ENCODE measurements at regions not wholly inside any gene's neighbourhood (a gene's known extent, or its start where the extent isn't known, plus 50 kb on each side); places are given as distances from the start of the nearest gene placed in this dataset.

DNA sequence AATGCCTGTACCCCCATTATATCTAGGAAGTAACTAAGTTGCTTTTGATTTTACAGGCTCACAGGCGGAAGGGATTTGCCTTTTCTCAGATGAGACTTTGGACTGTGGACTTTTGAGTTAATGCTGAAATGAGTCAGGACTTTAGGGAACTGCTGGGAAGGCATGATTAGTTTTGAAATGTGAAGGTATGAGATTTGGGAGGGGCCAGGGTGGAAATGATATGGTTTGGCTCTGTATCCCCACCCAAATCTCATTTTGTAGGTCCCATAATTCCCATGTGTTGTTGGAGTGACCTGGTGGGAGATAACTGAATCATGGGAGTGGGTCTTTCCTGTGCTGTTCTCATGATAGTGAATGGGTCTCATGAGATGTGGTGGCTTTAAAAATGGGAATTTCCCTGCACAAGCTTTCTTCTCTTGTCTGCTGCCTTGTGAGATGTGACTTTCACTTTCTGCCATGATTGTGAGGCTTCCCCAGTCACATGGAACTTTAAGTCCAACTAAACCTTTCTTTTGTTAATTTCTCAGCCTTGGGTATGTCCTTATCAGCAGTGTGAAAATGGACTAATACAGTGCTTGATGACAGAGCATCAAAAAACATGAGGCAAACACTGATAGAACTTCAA is 1119.5 kb downstream of the PLA2G4A start:
- ChIA-PET CTCF (no interaction called here), POLR2A (ENCODE audit: unreplicated experiment) (no interaction called here)
- no peaks in the 10 kb centered on the region for H3K36me3 ChIP-seq (ENCODE audit: low read depth)
- no TSS peak for BruUV-seq (replicated peaks)
- H4K20me1 ChIP-seq (ENCODE audit: insufficient read depth), result no peaks in the 10 kb centered on the region
- peaks cover 5% of the 10 kb centered on the region; the same call in 1 of the 2 replicates for H3K9me3 ChIP-seq (ENCODE audit: insufficient read depth, low read depth)
- H3F3A ChIP-seq (ENCODE audit: insufficient read depth, low read depth), result no peaks in the 10 kb centered on the region
- no peak overlapping the region for H2AFZ ChIP-seq
- no peak overlapping the region for H3K27ac ChIP-seq
- H3K9me2 ChIP-seq (ENCODE audit: insufficient read depth), result no peaks in the 10 kb centered on the region
- DNase-seq, result no peak
- intact Hi-C loops (cut with micrococcal nuclease; ENCODE audit: unreplicated experiment), result no loop called here
- no peaks in the 10 kb centered on the region for H3K4me1 ChIP-seq (replicated peaks; ENCODE audit: insufficient read depth)
- no peak overlapping the region for H3K4me3 ChIP-seq
- TF ChIP-seq EZH2 (IDR thresholded peaks at IDR 0.05; ENCODE audit: low read depth), result no peak
- TF ChIP-seq, protein P1, sequence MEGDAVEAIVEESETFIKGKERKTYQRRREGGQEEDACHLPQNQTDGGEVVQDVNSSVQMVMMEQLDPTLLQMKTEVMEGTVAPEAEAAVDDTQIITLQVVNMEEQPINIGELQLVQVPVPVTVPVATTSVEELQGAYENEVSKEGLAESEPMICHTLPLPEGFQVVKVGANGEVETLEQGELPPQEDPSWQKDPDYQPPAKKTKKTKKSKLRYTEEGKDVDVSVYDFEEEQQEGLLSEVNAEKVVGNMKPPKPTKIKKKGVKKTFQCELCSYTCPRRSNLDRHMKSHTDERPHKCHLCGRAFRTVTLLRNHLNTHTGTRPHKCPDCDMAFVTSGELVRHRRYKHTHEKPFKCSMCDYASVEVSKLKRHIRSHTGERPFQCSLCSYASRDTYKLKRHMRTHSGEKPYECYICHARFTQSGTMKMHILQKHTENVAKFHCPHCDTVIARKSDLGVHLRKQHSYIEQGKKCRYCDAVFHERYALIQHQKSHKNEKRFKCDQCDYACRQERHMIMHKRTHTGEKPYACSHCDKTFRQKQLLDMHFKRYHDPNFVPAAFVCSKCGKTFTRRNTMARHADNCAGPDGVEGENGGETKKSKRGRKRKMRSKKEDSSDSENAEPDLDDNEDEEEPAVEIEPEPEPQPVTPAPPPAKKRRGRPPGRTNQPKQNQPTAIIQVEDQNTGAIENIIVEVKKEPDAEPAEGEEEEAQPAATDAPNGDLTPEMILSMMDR (conservative IDR thresholded peaks at IDR 0.05), result no peak
- H3K79me2 ChIP-seq (ENCODE audit: low read depth), result no peaks in the 10 kb centered on the region
- H3K4me2 ChIP-seq, result no peak overlapping the region
- H3K27me3 ChIP-seq (ENCODE audit: insufficient read depth, low read depth), result no peaks in the 10 kb centered on the region

DNA sequence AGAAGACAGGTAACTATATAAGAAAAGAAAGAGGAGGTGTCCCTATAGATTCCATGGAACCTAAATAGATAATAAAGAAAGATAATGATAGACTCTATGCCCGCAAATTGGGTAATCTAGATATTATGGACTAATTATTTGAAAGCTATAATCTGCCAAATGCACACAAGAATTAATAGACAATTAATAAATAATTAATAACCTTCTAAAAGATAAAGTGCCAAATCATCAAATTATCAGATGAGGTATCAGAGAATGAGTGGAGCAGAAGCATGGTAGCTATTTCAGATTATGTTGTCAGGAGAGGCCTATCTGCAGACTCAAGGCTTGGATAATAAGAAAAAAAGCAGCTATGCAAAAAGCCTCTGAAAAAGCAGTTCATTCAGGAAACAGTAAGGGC is 1120.8 kb downstream of the PLA2G4A start:
- no peak overlapping the region for H3K4me3 ChIP-seq
- no TSS peak for BruUV-seq (replicated peaks)
- no peaks in the 10 kb centered on the region for H3K36me3 ChIP-seq (ENCODE audit: low read depth)
- TF ChIP-seq, protein P1 (conservative IDR thresholded peaks at IDR 0.05), result no peak
- no peak for TF ChIP-seq EZH2 (IDR thresholded peaks at IDR 0.05; ENCODE audit: low read depth)
- H3F3A ChIP-seq (ENCODE audit: insufficient read depth, low read depth), result no peaks in the 10 kb centered on the region
- intact Hi-C loops (cut with micrococcal nuclease; ENCODE audit: unreplicated experiment), result no loop called here
- H3K9me3 ChIP-seq (ENCODE audit: insufficient read depth, low read depth), result peaks cover 5% of the 10 kb centered on the region; the same call in 1 of the 2 replicates
- H3K27ac ChIP-seq, result no peak overlapping the region
- no peak overlapping the region for H3K4me2 ChIP-seq
- CTCF ChIA-PET, result no interaction called here
- no peaks in the 10 kb centered on the region for H3K27me3 ChIP-seq (ENCODE audit: insufficient read depth, low read depth)
- no peaks in the 10 kb centered on the region for H4K20me1 ChIP-seq (ENCODE audit: insufficient read depth)
- H3K79me2 ChIP-seq (ENCODE audit: low read depth), result no peaks in the 10 kb centered on the region
- no peaks in the 10 kb centered on the region for H3K4me1 ChIP-seq (replicated peaks; ENCODE audit: insufficient read depth)
- no peak for DNase-seq
- no peak overlapping the region for H2AFZ ChIP-seq
- POLR2A ChIA-PET (ENCODE audit: unreplicated experiment), result no interaction called here
- no peaks in the 10 kb centered on the region for H3K9me2 ChIP-seq (ENCODE audit: insufficient read depth)

DNA sequence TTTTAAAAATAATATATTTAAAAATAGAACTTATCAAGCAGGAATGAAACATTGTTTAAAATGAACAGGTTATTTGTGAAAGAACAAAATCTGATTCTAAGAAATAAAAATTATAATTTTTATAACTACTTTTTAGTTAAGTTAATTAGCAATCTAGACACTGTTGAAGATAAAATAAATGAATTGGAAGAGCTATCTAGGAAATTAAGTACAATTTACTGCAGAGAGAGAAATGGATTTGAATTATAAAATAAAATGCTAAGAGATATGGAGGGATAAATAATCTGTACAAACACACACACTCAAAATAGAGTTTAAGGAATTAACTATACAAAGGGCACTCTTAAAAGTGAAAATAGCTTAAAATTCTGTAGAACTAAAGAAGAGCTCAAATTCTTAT is 1123.1 kb downstream of the PLA2G4A start:
- intact Hi-C loops (cut with micrococcal nuclease; ENCODE audit: unreplicated experiment), result no loop called here
- no peaks in the 10 kb centered on the region for H4K20me1 ChIP-seq (ENCODE audit: insufficient read depth)
- no peak overlapping the region for H2AFZ ChIP-seq
- POLR2A ChIA-PET (ENCODE audit: unreplicated experiment), result no interaction called here
- no peaks in the 10 kb centered on the region for H3K9me2 ChIP-seq (ENCODE audit: insufficient read depth)
- TF ChIP-seq, protein P1 (conservative IDR thresholded peaks at IDR 0.05), result no peak
- TF ChIP-seq EZH2 (IDR thresholded peaks at IDR 0.05; ENCODE audit: low read depth), result no peak
- H3K9me3 ChIP-seq (ENCODE audit: insufficient read depth, low read depth), result peaks cover under 1% of the 10 kb centered on the region; the same call in 1 of the 2 replicates
- no peaks in the 10 kb centered on the region for H3K79me2 ChIP-seq (ENCODE audit: low read depth)
- no peaks in the 10 kb centered on the region for H3K4me1 ChIP-seq (replicated peaks; ENCODE audit: insufficient read depth)
- H3F3A ChIP-seq (ENCODE audit: insufficient read depth, low read depth), result no peaks in the 10 kb centered on the region
- H3K36me3 ChIP-seq (ENCODE audit: low read depth), result no peaks in the 10 kb centered on the region
- H3K27me3 ChIP-seq (ENCODE audit: insufficient read depth, low read depth), result no peaks in the 10 kb centered on the region
- CTCF ChIA-PET, result no interaction called here
- no peak overlapping the region for H3K27ac ChIP-seq
- no TSS peak for BruUV-seq (replicated peaks)
- DNase-seq, result no peak
- no peak overlapping the region for H3K4me3 ChIP-seq
- no peak overlapping the region for H3K4me2 ChIP-seq

Measured in PC-9 (cell line).